Ascending aorta (tissue), 2 donors: ENCODE measurements at regions not wholly inside any gene's neighbourhood (a gene's known extent, or its start where the extent isn't known, plus 50 kb on each side); places are given as distances from the start of the nearest gene placed in this dataset.
"Not testable (repeated sequence)": the region's sequence is repeated elsewhere in the genome, so short reads cannot be mapped to it uniquely, and the experiment has no call there.

Source experiments
- DNase-seq, 2 donors: peaks; one replicate each; pipeline ENCODE4 v3.0.0-alpha.2; 2019; ENCODE audit warnings: low spot score in 2 of 2
- H3K27ac ChIP-seq, 2 donors: fragments of 200-600 bp; sonication (generic); one replicate each; pipeline ENCODE4 v1.5.1; 2016 to 2017; ENCODE audit warnings: mild to moderate bottlenecking in 1 of 2
- H3K27me3 ChIP-seq: fragments of 200-600 bp; sonication (generic); one replicate; pipeline ENCODE4 v1.5.1; 2017
- H3K36me3 ChIP-seq, 2 donors: fragments of 200-600 bp; sonication (generic); one replicate each; pipeline ENCODE4 v1.5.1; 2016
- H3K4me1 ChIP-seq, 2 donors: fragments of 200-600 bp; sonication (generic); one replicate each; pipeline ENCODE4 v1.5.1; 2016 to 2017; ENCODE audit warnings: mild to moderate bottlenecking in 1 of 2
- H3K4me3 ChIP-seq, 2 donors: fragments of 200-600 bp; sonication (generic); one replicate each; pipeline ENCODE4 v1.5.1; 2016 to 2017; ENCODE audit warnings: mild to moderate bottlenecking in 1 of 2
- H3K9me3 ChIP-seq, 2 donors: fragments of 200-600 bp; sonication (generic); one replicate each; pipeline ENCODE4 v1.5.1; 2016
- CTCF ChIP-seq, 3 experiments: fragments of 200-600 bp in 2 of 3; fragments of 450-650 bp in 1 of 3; sonication (generic) in 2 of 3; IDR thresholded peaks; one replicate each; pipeline ENCODE4 v1.5.1; 2016 to 2019; ENCODE audit warnings: antibody characterized with exemption in 3 of 3, mild to moderate bottlenecking in 1 of 3, moderate library complexity in 1 of 3
- intact Hi-C: fragments of 100-400 bp; cut with DNase I; formaldehyde crosslinking; loops from one replicate; pipeline ENCODE4 v1.15.1; 2023

GRCh38 chr9:1179366-1179765 is 129.2 kb downstream of the DMRT2 start:
- H3K27me3 ChIP-seq: no peaks in the 10 kb centered on the region
- no peak overlapping the region for H3K27ac ChIP-seq
- H3K4me1 ChIP-seq: no peaks in the 10 kb centered on the region
- intact Hi-C loops: no loop called here
- H3K4me3 ChIP-seq: no peak overlapping the region
- DNase-seq: no peak
- TF ChIP-seq CTCF (IDR thresholded peaks at IDR 0.05): no peak
- no peaks in the 10 kb centered on the region for H3K9me3 ChIP-seq
- no peaks in the 10 kb centered on the region for H3K36me3 ChIP-seq

- H3K9me3 ChIP-seq: no peaks in the 10 kb centered on the region
- intact Hi-C loops: no loop called here
- H3K27me3 ChIP-seq: no peaks in the 10 kb centered on the region
- H3K36me3 ChIP-seq: no peaks in the 10 kb centered on the region
- no peak overlapping the region for H3K4me3 ChIP-seq
- no peak for TF ChIP-seq CTCF (IDR thresholded peaks at IDR 0.05)
- no peak overlapping the region for H3K27ac ChIP-seq
- DNase-seq: no peak
- H3K4me1 ChIP-seq: no peaks in the 10 kb centered on the region
Observed at GRCh38 chr9:1184146-1184545, 134.0 kb downstream of the DMRT2 start.

- H3K4me3 ChIP-seq, H3K36me3 ChIP-seq, H3K27me3 ChIP-seq, H3K9me3 ChIP-seq, H3K27ac ChIP-seq, intact Hi-C loops, DNase-seq, H3K4me1 ChIP-seq: not testable (repeated sequence)
Observed at GRCh38 chr9:1187137-1187536, 137.0 kb downstream of the DMRT2 start.

- H3K27me3 ChIP-seq, H3K9me3 ChIP-seq, DNase-seq, intact Hi-C loops, H3K4me1 ChIP-seq, H3K36me3 ChIP-seq, H3K27ac ChIP-seq, H3K4me3 ChIP-seq: not testable (repeated sequence)
Observed at GRCh38 chr9:1195636-1196035, 145.5 kb downstream of the DMRT2 start.

GRCh38 chr9:1198085-1198484 is 147.9 kb downstream of the DMRT2 start:
- H3K27ac ChIP-seq: no peak overlapping the region
- no peak for TF ChIP-seq CTCF (IDR thresholded peaks at IDR 0.05)
- no peaks in the 10 kb centered on the region for H3K4me1 ChIP-seq
- no peaks in the 10 kb centered on the region for H3K9me3 ChIP-seq
- intact Hi-C loops: no loop called here
- no peak for DNase-seq
- H3K27me3 ChIP-seq: no peaks in the 10 kb centered on the region
- H3K36me3 ChIP-seq: no peaks in the 10 kb centered on the region
- no peak overlapping the region for H3K4me3 ChIP-seq

- intact Hi-C loops: no loop called here
- TF ChIP-seq CTCF (IDR thresholded peaks at IDR 0.05): no peak
Observed at GRCh38 chr9:1200847-1201251, 150.7 kb downstream of the DMRT2 start.

GRCh38 chr9:1201262-1201661 is 151.1 kb downstream of the DMRT2 start:
- H3K4me1 ChIP-seq: no peaks in the 10 kb centered on the region
- no peaks in the 10 kb centered on the region for H3K36me3 ChIP-seq
- H3K27me3 ChIP-seq: no peaks in the 10 kb centered on the region
- no peaks in the 10 kb centered on the region for H3K9me3 ChIP-seq
- no peak for DNase-seq
- no peak overlapping the region for H3K27ac ChIP-seq
- no peak overlapping the region for H3K4me3 ChIP-seq
- TF ChIP-seq CTCF (IDR thresholded peaks at IDR 0.05): no peak
- intact Hi-C loops: no loop called here

More at GRCh38 chr9:1200847-1201251, 150.7 kb downstream of the DMRT2 start:
- Histone ChIP-seq H3K27ac (no peak overlapping the region), H3K4me3 (no peak overlapping the region), H3K4me1 (no peaks in the 10 kb centered on the region), H3K9me3 (no peaks in the 10 kb centered on the region), H3K27me3 (no peaks in the 10 kb centered on the region), H3K36me3 (no peaks in the 10 kb centered on the region)
- DNase-seq: no peak
